HG03521 (cell line): ENCODE measurements at regions not wholly inside any gene's neighbourhood (a gene's known extent, or its start where the extent isn't known, plus 50 kb on each side); places are given as distances from the start of the nearest gene placed in this dataset.

ENCODE experiments used
- ATAC-seq: cut with Tn5 transposase; IDR thresholded peaks from one replicate; pipeline ENCODE4 v1.9.1; 2021; ENCODE audit warnings: mild to moderate bottlenecking, moderate library complexity; ENCODE audit not compliant: unreplicated experiment

DNA sequence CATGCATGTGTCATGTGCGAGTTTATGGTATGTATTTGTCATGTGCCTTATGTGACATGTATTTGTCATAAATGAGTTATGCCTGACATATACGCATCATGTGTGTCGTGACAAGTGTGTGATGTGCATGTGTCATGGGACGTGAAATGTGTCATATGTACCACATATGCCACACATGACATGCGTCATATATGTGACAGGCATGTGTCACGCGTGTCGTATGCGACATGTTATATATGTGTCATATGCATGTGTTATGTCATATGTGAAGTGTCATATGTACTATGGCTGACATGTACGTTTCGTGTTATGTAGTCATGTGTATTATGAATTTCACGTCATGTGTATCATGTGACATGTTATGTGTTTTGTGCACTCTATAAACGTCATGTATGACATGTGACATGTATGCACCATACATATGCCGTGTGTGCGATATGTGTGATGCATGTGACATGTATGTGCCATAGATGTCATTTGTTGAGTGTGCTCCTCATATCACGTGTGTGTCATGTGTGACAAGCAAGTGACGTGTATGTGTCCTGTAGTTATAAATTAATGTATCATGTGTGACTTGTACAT is 2152.3 kb upstream of the PIK3C3 start:
- no peak for ATAC-seq

DNA sequence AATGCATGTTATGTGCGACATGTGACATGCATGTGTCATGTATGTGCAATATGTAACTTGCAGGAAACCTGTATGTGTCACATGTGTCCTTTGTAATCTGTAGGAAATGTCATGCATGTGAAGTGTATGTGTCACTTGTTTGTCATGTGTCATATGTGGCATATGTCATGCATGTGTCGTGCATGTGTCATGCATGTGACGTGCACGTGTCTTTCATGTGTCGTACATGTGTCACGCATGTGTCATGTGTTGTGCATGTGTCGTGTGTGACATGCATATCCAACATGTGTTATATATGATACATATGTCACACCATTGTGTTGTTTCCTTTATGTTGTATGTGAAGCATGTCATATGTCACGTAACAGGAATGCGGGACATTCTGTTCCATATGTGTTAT is 2153.2 kb upstream of the PIK3C3 start:
- no peak for ATAC-seq

DNA sequence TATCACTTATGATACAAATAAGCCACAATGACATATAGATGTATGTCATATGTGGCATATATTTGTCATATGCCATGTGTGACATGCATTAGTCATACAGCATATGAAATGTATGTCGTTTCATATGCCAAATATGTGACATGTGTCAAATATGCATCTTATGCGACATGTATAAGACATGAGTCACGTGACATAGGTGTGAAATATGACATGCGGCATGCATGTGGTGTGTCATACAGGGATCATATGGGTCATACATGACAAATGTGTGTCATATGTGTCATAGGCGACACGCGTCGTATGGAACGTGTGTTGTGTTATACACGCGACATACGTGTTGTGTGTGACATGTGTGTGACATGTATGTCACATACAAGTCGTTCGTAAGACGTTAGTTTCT is 2154.0 kb upstream of the PIK3C3 start:
- no peak for ATAC-seq

DNA sequence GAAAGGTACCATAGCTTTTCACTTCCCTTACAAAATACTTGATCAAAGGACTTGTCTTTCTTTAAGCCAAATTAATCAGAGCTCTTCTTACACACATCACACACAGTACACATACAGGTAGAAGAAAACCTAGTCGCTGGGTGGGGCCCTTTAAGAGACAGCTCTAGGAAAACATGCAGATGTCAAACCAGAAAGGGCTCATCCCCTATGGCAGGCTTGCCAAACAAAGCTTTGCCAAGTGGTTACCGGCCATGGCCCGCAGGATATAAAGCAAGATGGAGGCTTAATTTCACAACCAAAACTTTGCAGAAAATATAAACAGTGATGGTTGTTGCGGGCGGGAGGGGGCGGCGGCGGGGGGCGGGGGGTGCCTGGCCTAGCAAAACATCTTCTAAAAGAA is 2156.0 kb upstream of the PIK3C3 start:
- ATAC-seq = no peak

DNA sequence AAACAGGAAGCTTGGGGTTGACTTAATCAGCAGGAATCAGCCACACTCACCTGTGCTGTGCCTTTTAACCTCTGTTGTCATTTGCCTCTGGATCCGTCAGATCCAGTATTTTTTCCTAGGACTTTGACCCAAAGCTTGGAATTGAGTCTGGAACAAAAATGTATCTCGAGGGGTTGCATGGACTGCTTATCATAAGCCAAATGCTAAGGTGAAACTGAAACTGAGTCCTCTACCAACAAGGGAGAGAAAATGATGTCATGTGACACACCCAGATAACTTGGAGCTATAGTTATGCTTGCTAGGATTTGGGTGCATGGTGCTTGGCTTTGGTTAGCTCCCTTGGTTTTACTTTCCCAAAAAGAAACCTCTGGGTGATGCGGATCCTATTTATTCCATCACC is 2158.6 kb upstream of the PIK3C3 start:
- no peak for ATAC-seq

DNA sequence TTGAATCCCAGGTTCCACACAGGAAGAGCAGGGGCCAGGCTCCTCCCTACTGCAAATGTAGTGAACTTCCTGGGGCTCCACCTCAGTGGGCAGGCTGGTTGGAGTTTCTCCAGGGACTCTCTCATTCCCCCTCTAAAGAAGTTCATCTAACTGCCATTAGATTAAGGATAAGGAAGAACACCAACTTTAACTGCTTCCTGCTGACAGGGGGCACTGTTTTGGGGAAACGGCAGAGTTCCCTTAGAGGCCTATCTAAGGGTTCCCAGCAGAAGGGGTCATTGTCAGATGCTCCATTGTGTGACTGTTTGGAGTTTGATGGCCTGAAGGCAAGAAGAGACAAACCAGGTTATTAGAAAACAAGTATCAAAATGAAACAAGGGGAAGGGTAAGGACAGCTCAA is 2159.7 kb upstream of the PIK3C3 start:
- no peak for ATAC-seq

DNA sequence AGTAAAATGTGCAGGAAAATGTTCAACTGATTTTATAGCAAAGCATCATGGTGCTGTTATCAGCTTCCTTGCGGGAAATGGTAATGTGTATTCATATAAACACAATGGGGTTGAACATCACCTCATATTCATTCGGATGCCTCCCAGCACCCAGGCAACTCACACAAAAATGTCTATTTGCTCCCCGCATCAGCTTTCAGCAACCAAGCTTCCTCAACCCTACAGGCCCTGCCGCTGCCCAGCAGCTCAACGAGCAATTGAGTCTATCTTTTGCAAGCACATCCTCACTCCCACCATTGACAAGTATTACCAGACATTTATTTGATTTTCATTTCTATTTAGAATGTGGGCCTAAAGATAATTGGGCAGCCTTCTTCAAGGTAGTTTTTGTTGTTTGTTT is 2161.4 kb upstream of the PIK3C3 start:
- no peak for ATAC-seq

DNA sequence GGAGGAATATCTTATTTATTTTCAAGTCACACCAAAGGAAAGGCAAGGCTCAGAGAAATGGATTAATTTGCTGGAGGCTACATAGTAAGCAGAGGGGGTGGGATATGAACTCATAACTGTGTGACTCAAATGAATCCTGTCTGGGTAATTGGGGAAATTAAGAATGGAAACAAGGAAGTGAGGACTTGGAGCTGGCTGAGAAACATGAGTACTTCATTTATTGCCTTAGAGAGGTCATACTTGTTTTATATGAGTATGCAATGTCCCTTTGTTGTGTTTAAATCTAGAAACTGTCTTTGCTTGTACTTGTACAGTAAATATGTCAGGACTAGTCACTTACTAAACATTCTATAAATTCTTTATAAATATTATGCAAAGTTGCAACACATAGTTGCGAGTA is 2166.7 kb upstream of the PIK3C3 start:
- no peak for ATAC-seq

DNA sequence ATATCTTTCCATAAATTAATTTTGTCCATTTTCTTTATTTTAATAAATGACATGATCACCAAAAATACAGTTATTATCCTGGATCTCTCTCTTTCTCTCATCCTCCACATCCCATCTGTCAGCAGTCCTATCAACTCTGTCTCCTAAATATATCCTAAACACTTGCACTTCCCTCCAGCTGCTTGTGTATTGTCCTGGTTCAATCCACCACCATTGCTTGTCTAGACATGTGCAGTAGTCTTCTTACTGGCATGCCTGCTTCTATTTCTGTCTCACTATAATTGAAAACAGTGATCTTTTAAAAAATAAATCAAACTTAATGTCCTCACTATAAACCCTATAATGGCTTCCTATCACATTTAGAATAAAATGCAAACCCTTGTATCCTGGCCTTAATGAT is 2168.6 kb upstream of the PIK3C3 start:
- ATAC-seq = no peak

DNA sequence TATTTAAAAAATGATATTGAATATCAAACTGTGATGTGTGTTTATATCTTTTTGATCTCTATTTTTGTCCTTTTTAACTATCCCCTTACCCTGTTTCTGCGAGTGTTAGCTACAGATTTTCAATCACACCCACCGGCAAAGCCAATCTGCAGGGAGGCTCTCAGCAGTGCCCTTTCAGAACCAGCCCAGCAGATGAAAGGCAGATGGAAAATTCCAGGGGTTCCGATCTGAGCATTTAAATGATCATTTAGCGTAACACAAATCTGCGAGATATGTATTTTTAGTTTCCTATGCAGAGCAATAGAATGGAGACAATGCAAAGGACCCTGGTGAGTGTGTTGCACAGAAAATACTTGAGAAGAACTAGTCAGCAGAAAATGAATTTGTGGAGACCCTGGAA is 2170.5 kb upstream of the PIK3C3 start:
- ATAC-seq = no peak

DNA sequence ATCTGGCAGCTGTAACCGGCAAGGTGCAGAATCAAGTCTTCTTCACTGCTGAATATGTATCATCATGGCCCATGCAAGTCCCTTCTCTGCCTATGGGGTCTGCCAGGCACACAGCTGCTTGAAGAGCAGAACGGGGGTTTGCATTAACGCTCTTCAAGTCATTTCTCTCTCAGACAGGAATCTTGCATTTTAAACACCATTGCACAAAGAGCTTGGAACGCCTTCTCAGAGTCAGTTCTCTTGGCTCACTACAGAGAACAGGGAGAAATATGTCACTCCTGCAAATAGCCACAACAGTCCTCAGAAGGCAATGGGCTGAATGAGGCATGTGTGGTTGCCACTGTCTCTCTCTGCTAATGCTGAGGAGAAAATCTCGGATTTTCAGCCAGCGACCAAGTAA is 2173.5 kb upstream of the PIK3C3 start:
- ATAC-seq = no peak

DNA sequence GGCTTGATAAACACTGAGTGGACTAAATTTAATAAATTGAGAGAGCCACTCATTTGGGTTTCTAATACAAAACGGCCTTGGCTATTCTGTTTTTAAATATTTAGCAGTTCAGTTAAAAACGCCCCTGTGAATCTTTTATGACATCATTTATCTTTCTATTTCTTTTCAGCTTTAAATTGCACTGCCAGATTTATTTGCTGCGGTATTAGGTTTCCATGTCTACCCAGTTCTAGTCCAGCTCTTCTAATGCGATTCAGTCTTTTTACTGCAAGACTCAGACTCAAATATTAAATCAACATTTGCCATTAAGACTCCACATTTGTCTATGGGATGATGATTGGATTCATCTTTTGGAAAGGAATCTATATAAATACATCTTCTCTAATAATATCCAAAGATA is 2174.3 kb upstream of the PIK3C3 start:
- ATAC-seq = no peak

DNA sequence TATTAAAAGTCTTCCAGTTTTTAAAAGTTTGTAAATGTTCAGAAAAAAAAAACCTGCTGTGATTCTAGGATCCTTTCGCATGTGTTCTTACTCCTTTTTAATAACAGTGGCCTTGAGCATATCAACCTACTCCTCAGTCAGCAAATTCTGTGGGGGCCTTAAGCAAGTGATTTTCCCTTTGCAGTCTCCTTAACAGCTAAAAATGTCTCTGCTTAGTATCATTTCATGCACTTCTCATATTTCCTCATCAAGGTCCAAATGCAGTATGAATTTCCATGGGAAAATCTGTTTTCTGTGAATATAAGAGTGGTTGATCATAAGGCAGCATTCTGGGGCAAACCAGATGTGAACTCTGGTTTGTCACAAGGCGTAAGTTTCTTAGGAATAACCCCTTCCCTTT is 2175.1 kb upstream of the PIK3C3 start:
- ATAC-seq = no peak

DNA sequence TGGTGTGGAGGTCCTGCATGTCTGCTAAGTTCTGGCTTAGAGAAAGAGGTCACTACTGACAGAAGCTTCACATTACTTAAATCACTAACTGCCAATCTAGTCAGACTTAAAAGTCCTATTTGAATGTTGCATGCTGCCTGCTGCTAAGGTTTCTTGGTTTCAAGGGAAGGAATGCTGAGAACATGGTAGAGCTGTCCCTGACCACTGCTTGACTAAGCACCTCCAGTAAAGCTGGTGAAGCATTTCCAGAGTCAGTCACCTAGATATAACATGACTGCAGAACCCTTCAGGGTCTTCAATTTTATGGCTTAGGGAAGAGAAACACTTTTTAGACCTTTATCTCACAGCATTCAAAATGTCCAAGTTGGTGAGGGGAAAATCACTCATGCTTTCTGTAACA is 2178.3 kb upstream of the PIK3C3 start:
- no peak for ATAC-seq

DNA sequence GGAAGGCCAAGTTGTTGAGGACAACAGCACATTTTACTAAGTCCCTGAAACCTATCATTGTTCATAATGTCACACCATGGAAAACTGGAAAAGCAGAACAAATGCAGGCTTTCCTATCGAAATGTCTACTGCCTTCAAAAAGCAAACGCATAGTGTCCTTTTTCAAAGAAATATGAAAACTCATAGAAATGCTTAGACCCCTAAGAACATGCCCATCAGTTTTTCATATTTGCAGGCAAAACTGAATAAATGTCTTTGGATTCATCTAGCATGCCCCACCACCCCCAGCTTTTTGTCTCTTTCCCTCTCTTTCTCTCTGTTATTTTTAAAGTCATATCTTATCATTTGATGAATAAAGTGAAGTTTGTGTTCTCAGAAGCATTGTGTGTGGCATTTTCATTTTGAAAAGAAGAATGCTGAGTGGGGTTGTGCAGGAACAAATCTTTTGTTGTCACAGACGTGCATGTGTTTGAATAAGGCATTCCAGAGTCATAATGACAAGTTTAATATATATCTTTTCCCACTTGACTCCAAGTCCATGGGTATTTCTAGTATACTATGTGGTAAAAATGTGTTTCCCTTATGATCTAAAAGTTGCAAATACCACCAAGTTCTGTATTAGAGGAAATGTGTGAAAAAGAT is 2180.0 kb upstream of the PIK3C3 start:
- no peak for ATAC-seq

DNA sequence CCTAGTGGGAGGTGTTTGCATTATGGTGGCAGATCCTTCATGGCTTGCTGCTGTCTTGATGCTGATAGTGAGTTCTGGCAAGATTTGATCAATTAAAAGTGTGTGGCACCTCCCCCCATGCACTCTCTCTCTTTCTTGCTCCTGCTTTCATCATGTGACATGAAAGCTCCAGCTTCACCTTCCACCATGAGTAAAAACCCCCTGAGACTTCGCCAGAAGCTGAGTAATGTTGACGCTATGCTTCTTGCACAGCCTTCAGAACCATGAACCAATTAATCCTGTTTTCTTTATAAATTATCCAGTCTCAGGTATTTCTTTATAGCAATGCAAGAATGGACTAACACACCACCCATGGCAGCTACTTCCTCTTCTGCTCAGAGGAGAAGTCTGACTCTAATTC is 2181.4 kb upstream of the PIK3C3 start:
- ATAC-seq = no peak

DNA sequence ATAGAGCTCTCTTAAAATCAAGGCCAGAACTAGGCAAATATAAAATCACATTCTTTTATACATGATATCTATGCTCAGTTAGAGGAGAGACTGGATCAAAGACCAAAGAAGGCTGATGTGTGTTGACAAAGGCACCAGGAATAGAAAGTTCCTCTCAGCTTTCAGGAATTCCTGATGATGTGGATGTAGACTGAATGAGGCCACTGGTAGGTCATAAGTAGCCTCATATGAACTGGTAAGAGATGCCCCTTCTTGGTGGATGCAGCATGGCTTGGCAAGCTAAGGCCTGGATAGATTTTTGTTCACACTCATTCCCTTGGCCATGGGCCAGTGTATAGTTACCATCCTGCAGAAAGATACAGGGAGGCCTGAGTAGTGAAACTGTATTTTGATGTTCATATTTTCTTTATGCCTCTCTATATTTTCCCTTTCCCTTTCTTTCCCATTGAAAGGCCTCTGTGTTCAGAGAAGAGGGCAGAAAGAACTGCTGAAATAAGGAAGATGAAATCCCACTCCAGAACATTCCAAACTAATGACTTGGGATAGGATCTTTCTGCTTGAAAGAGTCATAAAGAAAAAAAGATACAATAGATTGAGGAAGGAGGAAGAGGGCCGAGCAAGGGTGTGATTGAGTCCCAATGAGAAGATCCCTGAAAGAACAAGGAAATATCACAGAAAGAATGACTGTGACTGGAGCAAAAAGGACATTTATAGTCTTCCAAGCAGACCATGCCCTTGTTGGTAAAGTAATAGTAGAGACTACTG is 2182.7 kb upstream of the PIK3C3 start:
- no peak for ATAC-seq

DNA sequence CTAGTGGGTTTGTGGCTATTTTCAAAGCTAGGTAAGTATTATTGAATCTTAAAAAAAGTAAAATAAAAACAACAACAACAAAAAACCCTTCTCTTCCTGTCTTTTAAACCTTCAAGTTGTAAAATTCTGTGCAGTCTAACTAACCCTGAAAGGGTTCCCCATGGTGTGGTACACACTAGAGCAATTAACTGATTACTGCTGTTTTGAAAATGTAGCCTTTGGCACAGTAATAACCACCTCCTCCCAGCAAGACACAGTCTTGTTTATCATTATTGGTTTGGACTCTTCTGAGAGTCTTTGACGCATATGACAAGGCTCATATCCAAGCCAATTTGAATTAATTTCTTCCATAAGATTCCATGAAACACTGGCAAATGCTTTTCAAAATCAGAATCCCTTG is 2184.6 kb upstream of the PIK3C3 start:
- no peak for ATAC-seq

DNA sequence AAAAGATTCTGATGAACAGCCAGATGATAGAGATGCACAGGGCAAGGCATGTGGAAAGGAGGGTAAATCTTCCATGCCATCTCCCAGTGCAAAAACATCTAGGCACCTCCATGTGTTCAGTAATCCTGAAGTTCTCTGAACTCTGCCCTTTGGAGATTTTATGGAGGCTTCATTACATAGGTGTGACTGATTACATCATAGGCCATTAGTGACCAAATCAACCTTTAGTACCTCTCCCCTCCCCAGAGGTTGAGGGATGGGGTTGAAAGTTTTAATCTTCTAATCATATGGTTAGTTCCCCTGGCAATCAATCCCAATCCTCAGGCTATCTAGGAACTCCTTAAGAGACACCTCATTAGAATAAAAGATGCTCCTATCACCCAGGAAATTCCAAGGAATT is 2190.2 kb upstream of the PIK3C3 start:
- no peak for ATAC-seq

DNA sequence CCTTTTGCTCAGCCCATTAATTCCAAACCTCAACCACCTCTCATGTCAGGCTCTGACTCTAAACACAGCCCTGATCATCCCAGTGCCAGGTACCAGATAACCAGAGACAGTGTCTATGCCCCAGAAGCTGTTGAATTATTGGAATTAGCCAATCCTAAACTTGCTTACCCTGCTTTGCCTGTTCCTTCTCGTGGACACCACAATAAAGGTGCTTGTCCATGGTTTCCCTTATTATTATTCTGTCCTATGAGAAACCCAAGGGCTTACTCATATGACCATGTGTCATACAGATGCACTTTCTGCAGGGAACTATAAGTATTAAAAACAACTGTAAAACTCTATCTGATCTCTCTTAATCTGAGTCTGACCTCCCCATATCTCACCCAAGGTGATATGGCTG is 2193.8 kb upstream of the PIK3C3 start:
- ATAC-seq = no peak

DNA sequence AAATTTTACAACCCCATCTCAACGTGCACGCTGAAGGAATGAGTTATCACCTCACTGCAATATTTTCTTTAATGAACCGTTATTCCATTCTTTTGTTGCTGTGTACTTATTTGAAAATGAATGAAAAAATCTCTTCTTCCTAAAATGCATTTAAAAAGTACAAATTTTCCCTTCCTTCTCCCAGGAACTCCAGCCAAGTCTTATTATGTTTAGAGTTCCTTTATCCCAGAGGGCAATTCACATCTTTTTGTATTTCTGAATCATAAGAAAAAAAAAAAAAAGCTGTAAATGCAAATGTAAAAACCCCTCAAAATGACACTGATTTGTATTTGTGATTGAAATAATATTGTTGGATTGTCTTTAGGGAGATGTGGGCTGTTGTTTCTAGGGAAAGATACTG is 2194.3 kb upstream of the CELF4 start:
- no peak for ATAC-seq

DNA sequence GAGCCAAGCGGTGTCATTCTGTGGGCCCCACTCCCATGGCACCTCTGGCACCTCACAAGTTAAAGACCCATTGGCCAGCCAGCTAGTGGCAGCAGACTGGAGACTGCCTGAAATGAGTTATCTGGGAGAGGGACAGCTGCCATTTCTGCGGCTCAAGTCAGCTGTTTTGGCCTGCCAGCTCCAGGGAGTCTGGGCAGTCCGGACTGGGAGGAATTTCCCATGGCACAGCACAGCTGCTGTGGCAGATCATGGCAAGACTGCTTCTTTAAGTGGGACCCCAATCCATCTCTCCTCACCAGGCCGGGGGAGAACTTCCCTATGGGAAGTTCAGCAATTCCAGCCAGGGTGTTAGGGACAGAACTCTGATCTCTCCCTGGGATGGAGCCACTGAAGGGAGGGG is 2187.6 kb upstream of the CELF4 start:
- ATAC-seq = no peak

DNA sequence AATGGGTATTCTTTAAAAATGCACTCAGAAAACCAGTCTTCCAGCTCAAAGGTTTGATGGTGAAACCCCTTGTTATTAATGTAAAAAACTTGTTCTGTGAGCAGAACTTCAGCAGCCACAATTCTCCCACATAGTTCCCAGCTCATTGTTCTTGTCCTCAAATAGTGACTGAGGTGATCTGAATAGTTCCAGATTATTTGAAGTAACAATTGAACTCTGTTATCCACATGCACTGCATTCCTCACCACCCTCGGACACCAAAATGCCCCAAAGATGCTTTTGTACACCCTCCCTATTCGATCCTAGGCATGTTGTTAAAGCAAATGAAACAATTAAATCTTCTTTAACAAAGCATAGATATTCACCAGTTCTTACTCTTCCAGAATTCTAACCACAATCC is 2186.8 kb upstream of the CELF4 start:
- no peak for ATAC-seq
